GM21717 (cell line): ENCODE measurements at regions not wholly inside any gene's neighbourhood (a gene's known extent, or its start where the extent isn't known, plus 50 kb on each side); places are given as distances from the start of the nearest gene placed in this dataset.
A peak's percentile ranks its signal among the peaks of the same experiment; 100 is the strongest.
"Not testable (repeated sequence)": the region's sequence is repeated elsewhere in the genome, so short reads cannot be mapped to it uniquely, and the experiment has no call there.

Source experiments
- ATAC-seq: cut with Tn5 transposase; IDR thresholded peaks from one replicate; pipeline ENCODE4 v1.9.1; 2021; ENCODE audit warnings: mild to moderate bottlenecking, moderate library complexity; ENCODE audit not compliant: unreplicated experiment

DNA sequence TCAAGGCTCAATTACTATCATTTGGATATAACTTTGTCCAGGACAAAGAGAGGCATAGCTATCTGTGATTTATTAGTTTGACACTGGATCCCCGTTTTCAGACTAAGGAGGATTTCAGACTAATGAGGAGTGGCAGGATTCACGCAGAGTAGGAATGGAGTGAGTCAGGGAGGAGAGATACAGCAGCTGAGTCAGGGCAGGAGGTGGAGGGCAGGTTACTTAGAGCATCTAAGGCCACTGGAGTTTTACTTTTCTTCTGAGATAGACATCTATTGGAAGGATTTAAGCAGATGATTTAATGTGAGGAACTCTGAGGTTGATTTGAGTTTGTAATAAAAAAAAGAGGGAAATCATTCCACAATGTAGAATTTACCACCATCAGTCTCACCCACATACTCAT, 110.6 kb downstream of the RPIA start:
- not testable (repeated sequence) for ATAC-seq

- no peak for ATAC-seq
These were observed 115.9 kb downstream of the RPIA start for GRCh38 chr2:88807237-88807962.

GRCh38 chr2:88808083-88808482, 116.6 kb downstream of the RPIA start:
- no peak for ATAC-seq

GRCh38 chr2:88808652-88809051, 117.2 kb downstream of the RPIA start:
- ATAC-seq, result no peak

- ATAC-seq, result no peak
These were observed 117.7 kb downstream of the RPIA start for GRCh38 chr2:88809216-88809615.

GRCh38 chr2:88810017-88810416, 118.5 kb downstream of the RPIA start:
- ATAC-seq, result no peak

GRCh38 chr2:88810488-88810887, 119.0 kb downstream of the RPIA start:
- ATAC-seq, result no peak

DNA sequence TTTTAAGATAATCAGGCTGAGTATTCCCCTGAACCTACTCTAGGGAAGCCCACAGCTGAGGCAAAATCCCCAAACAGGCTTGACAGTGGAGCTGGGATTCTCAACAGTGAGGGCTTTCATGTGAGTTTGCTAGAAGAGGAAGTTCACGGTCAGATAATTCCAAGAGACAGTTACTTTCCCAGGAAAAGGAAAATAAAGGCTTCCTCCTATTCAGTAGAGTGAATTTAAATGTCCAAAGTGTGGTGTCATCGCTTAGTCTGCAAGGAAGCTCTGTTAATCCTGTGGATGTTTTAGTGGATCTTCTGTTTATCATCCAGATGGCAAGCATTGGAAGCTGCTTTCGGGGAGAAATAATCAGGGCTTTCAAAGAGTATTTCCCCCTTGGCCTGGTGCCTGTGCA, 119.8 kb downstream of the RPIA start:
- ATAC-seq, result no peak

GRCh38 chr2:88811681-88812080, 120.2 kb downstream of the RPIA start:
- ATAC-seq, result no peak

GRCh38 chr2:88813612-88814011, 122.1 kb downstream of the RPIA start:
- no peak for ATAC-seq

GRCh38 chr2:88815282-88815681, 123.8 kb downstream of the RPIA start:
- no peak for ATAC-seq

- no peak for ATAC-seq
These were observed 124.2 kb downstream of the RPIA start for GRCh38 chr2:88815697-88816096.

DNA sequence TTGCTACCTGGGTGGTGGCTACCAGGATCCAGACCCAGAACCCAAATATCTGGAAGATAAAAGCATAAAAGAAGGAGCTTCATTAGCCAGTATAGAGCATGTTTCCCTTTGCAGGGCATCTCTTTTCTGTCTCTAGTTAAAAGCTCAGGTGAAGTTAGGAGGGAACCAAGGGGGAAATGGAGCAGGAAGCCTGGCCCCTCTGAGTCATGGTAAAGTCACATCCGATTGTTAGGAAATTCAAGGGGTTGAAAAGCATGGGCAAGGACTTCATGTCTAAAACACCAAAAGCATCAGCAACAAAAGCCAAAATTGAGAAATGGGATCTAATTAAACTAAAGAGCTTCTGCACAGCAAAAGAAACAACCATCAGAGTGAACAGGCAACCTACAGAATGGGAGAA, 126.9 kb downstream of the RPIA start:
- no peak for ATAC-seq

DNA sequence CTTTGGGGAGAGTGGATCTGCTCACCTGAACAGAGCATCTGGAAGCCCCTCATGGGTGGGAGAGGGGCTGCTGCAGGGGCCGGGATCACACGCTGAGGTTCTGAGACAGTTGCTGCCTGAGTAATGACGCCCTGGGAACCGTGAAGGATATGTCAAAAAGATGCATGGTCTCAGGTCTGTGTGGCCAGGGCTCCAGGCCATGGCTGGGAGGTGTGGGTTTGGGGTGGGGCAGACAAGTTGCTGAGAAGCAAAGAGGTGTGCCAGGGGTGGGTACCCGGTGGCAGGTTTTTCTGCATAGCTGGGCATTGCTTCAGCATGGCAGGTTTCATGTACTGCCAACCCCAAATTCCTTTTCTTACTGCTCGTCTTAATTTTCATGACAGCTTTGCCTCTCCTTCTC, 133.5 kb downstream of the RPIA start:
- no peak for ATAC-seq

DNA sequence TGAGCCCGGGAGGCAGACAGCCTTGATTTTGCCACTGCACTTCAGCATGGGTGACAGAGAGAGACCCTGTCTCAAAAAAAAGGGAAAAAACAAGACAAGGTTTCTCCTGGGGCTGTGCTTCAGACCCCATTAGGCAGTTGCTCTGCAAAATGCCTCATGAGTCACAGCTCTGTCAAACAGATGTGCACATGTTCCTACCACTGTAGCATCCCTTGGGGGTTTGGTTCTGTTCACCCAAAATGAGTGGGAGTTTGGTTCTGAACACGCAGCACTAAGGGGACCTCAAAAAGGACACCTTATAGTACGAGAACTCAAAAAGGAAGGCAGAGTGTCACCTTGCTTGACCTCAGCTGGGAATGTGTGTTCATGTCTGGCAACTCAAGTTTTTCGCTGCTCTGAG, 134.9 kb downstream of the RPIA start:
- no peak for ATAC-seq

- no peak for ATAC-seq
These were observed 136.3 kb downstream of the RPIA start for GRCh38 chr2:88827821-88828220.

- no peak for ATAC-seq
These were observed 137.1 kb downstream of the RPIA start for GRCh38 chr2:88828397-88829137.

DNA sequence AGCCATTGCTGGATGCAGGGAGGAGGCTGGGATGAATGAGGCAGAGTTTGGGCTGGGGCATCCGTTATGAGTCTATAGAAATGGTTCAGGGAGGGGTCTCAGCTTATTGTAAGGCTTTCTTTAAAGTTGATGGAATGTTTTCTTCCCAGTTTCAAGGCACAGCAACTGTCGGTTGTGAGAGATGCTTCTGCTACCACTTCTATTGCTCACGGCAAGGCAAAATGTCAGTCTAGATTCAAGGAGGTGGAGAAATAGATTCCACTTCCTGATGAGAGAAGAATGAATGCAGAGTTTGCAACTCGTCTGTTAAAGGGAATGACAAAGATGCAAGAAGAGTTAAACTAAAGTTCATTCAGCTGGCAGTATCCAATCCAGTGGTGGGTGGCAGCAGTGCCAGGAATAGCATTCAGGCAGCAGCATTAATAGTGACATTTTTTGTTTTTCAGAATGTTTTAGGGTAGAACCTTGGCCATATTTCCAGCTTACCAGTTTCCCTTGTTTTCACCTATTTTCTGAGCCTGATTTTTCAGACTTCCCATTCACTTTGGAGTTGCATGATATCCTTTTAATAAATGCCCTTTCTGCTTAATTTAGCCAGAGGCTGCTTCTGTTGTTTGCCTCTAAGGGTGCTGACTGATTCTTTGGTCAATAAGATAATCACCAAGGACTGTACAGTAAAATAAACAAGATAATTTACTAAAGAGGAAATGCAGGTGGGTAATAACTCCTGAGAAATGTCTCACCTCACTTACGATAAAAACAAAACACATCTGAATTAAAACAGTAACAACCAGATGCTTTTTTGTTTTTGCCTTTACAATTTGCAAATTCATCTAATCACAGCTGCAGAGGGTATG, 138.4 kb downstream of the RPIA start:
- ATAC-seq, result no peak

- no peak for ATAC-seq
These were observed 139.8 kb downstream of the RPIA start for GRCh38 chr2:88831071-88831791.

DNA sequence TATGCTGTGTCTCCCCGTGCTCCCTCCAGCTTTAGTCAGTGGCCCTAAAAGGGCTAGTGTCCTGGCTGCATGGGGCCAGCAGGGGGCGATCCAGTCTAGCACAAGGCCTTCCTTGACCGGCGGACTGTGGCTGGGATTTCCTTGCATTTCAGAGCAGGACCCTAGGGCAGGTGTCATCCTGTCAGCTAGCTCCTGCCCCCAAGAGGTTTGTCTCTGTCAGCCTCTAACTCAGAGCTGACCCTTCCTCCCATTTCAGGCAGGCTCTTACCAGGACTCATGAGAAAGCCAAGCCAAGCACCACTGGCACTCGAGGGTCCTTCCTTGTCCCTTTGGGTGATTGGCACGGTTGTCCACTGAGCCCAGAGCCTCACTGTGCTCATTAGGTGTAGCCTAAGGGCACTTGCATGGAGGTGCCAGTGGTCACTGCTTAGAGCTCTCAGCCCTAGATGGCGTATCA, 140.3 kb downstream of the RPIA start:
- ATAC-seq, result peak; percentile 95
